Nephron progenitor cell (in vitro differentiated cells): ENCODE measurements at regions not wholly inside any gene's neighbourhood (a gene's known extent, or its start where the extent isn't known, plus 50 kb on each side); places are given as distances from the start of the nearest gene placed in this dataset.

Experiments used
- DNase-seq: peaks from one replicate; pipeline ENCODE4 v3.0.0; 2021
- H3K27ac Mint-ChIP-seq: 2 replicates; pipeline ENCODE4 v1.8.0; 2021; ENCODE audit warnings: mild to moderate bottlenecking, moderate library complexity, mixed read lengths
- H3K27me3 Mint-ChIP-seq: 2 replicates; pipeline ENCODE4 v1.8.0; 2021; ENCODE audit warnings: mild to moderate bottlenecking, low read depth, mixed read lengths; ENCODE audit not compliant: poor library complexity
- H3K36me3 Mint-ChIP-seq: 2 replicates; pipeline ENCODE4 v1.8.0; 2021; ENCODE audit warnings: low read depth, mixed read lengths
- H3K4me1 Mint-ChIP-seq: 2 replicates; pipeline ENCODE4 v1.8.0; 2021; ENCODE audit warnings: mixed read lengths
- H3K4me3 Mint-ChIP-seq: 2 replicates; pipeline ENCODE4 v1.8.0; 2021; ENCODE audit warnings: mild to moderate bottlenecking, moderate library complexity, mixed read lengths
- H3K9me3 Mint-ChIP-seq: 2 replicates; pipeline ENCODE4 v1.8.0; 2021; ENCODE audit warnings: mild to moderate bottlenecking, moderate library complexity, mixed read lengths
- CTCF ChIP-seq: fragments of 200-600 bp; sonication (generic); IDR thresholded peaks from 2 replicates; pipeline ENCODE4 v1.5.0; 2021; ENCODE audit warnings: antibody characterized with exemption

GRCh38 chr5:54610197-54610944 is 92.8 kb downstream of the SNX18 start:
- no peak for TF ChIP-seq CTCF
- Mint-ChIP-seq H3K36me3 (peaks cover 7% of the 10 kb centered on the region), H3K27me3 (peaks cover 13% of the 10 kb centered on the region), H3K9me3 (peaks cover 8% of the 10 kb centered on the region), H3K4me3 (no peak overlapping the region), H3K27ac (peak overlapping the region; percentile 69), H3K4me1 (peaks cover 29% of the 10 kb centered on the region)
- no peak for DNase-seq

- Mint-ChIP-seq H3K4me1 (peaks cover 33% of the 10 kb centered on the region), H3K4me3 (no peak overlapping the region)
- DNase-seq: no peak
These were observed 91.0 kb downstream of the SNX18 start for GRCh38 chr5:54608423-54609085.

GRCh38 chr5:54607006-54607405 is 89.4 kb downstream of the SNX18 start:
- peaks cover 23% of the 10 kb centered on the region for H3K4me1 Mint-ChIP-seq
- H3K27ac Mint-ChIP-seq: no peak overlapping the region
- H3K4me3 Mint-ChIP-seq: no peak overlapping the region
- peaks cover 8% of the 10 kb centered on the region for H3K9me3 Mint-ChIP-seq
- no peak for DNase-seq
- peaks cover 7% of the 10 kb centered on the region for H3K36me3 Mint-ChIP-seq
- no peak for TF ChIP-seq CTCF
- H3K27me3 Mint-ChIP-seq: peaks cover 15% of the 10 kb centered on the region

More at GRCh38 chr5:54608423-54609085, 91.0 kb downstream of the SNX18 start:
- H3K36me3 Mint-ChIP-seq: peaks cover 7% of the 10 kb centered on the region
- no peak overlapping the region for H3K27ac Mint-ChIP-seq
- TF ChIP-seq CTCF: no peak
- peaks cover 8% of the 10 kb centered on the region for H3K9me3 Mint-ChIP-seq
- peaks cover 15% of the 10 kb centered on the region for H3K27me3 Mint-ChIP-seq

GRCh38 chr5:54603372-54603771 is 85.8 kb downstream of the SNX18 start:
- H3K9me3 Mint-ChIP-seq: peaks cover 20% of the 10 kb centered on the region
- H3K36me3 Mint-ChIP-seq: no peaks in the 10 kb centered on the region
- no peak for TF ChIP-seq CTCF
- no peak overlapping the region for H3K27ac Mint-ChIP-seq
- peaks cover 4% of the 10 kb centered on the region for H3K4me1 Mint-ChIP-seq
- H3K27me3 Mint-ChIP-seq: peaks cover 10% of the 10 kb centered on the region
- H3K4me3 Mint-ChIP-seq: no peak overlapping the region
- DNase-seq: no peak

- no peak for TF ChIP-seq CTCF
- peaks cover 29% of the 10 kb centered on the region for H3K9me3 Mint-ChIP-seq
- H3K4me3 Mint-ChIP-seq: no peak overlapping the region
- H3K27me3 Mint-ChIP-seq: peaks cover 10% of the 10 kb centered on the region
- H3K36me3 Mint-ChIP-seq: peaks cover 7% of the 10 kb centered on the region
- H3K27ac Mint-ChIP-seq: no peak overlapping the region
- peaks cover 4% of the 10 kb centered on the region for H3K4me1 Mint-ChIP-seq
- no peak for DNase-seq
These were observed 84.9 kb downstream of the SNX18 start for GRCh38 chr5:54602475-54602874.
